Ishikawa (cell line): ENCODE measurements at regions not wholly inside any gene's neighbourhood (a gene's known extent, or its start where the extent isn't known, plus 50 kb on each side); places are given as distances from the start of the nearest gene placed in this dataset.

Experiments
- CEBPB ChIP-seq: IDR thresholded peaks from 2 replicates; pipeline ENCODE4 v1.6.1; 2012
- EGR1 ChIP-seq: IDR thresholded peaks from 2 replicates; pipeline ENCODE4 v1.6.1; 2012
- EP300 ChIP-seq: IDR thresholded peaks from 2 replicates; pipeline ENCODE4 v1.6.1; 2012; ENCODE audit warnings: borderline replicate concordance
- NFIC ChIP-seq: IDR thresholded peaks from 2 replicates; pipeline ENCODE4 v1.6.1; 2012
- REST ChIP-seq: IDR thresholded peaks from 2 replicates; pipeline ENCODE4 v1.6.1; 2012; ENCODE audit warnings: low read depth, mild to moderate bottlenecking
- TAF1 ChIP-seq: IDR thresholded peaks from 2 replicates; pipeline ENCODE4 v1.6.1; 2012; ENCODE audit warnings: low read depth, mild to moderate bottlenecking
- TCF12 ChIP-seq: IDR thresholded peaks from 2 replicates; pipeline ENCODE4 v1.6.1; 2012; ENCODE audit warnings: low read depth
- YY1 ChIP-seq: IDR thresholded peaks from 2 replicates; pipeline ENCODE4 v1.6.1; 2012; ENCODE audit warnings: low read depth
- ZBTB7A ChIP-seq: IDR thresholded peaks from 2 replicates; pipeline ENCODE4 v1.6.1; 2012; ENCODE audit warnings: low read depth
- TF ChIP-seq, protein P1 (sequence below): IDR thresholded peaks from 2 replicates; pipeline ENCODE4 v1.6.1; 2012

DNA sequence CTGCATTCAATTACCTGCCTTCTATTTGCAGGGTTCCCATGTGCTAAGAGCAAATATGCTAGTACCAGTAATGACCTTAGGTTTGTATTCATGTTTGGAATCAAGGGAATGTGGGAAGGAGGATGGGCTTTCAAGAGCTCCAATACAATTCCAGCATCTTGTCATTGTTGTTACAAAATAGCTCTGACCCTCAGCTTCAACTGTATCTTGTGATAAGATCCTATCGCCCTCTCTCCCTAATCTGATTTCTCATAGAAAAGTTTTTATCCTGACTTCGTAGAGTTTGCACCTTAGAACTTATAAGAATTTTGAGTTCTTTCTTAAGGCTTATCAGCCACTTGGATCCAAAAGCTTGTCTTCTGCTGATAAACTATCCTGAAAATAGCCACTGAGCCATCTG, 749.5 kb upstream of the ACVR2A start:
- TF ChIP-seq CEBPB (no peak), EP300 (no peak), YY1 (no peak), NFIC (no peak), TAF1 (no peak), EGR1 (no peak), TCF12 (no peak), ZBTB7A (no peak), REST (no peak)
- TF ChIP-seq, protein P1, sequence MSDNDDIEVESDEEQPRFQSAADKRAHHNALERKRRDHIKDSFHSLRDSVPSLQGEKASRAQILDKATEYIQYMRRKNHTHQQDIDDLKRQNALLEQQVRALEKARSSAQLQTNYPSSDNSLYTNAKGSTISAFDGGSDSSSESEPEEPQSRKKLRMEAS, result no peak
